ENCODE measurements at regions not wholly inside any gene's neighbourhood (a gene's known extent, or its start where the extent isn't known, plus 50 kb on each side); places are given as distances from the start of the nearest gene placed in this dataset.
"Not testable (repeated sequence)": the region's sequence is repeated elsewhere in the genome, so short reads cannot be mapped to it uniquely, and the experiment has no call there.

- no peaks in the 10 kb centered on the region for H3K27me3 ChIP-seq (replicated peaks)
- H3K27ac ChIP-seq, result no peak overlapping the region
- no peak for DNase-seq
- in situ Hi-C loops (cut with HindIII; ENCODE audit: low pct_ligation_motif_present, low sequenced_read_pairs), result no loop called here
- H3K4me3 ChIP-seq (ENCODE audit: low read depth, low read length), result no peak overlapping the region
- no peaks in the 10 kb centered on the region for H3K36me3 ChIP-seq (replicated peaks)
- no peak for TF ChIP-seq CTCF (IDR thresholded peaks at IDR 0.05; ENCODE audit: low read depth, low read length, missing control alignments)
These were observed 270.4 kb downstream of the MED10 start for GRCh38 chr5:6107675-6108539.

DNA sequence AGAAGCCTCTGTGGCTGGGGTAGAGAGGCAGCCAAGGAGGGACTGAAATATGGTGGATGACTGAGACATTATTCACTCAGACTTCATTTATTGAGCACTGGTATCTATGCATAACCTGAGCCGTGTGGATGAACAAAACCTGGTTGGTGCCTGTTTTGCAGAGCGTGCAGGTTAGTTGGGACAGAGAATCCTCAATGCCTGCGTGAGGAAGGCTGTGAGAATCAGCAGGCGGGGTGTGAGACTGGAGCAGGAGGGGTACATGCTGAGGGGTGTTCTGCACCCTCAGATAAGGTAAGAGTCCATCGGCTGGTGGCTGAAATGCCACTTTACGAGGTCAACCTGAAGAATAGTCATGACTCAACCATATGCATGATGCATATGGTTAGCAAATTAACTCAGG, 271.6 kb downstream of the MED10 start:
- Histone ChIP-seq H3K4me3 (ENCODE audit: low read depth, low read length) (no peak overlapping the region), H3K27me3 (replicated peaks) (no peaks in the 10 kb centered on the region), H3K27ac (no peak overlapping the region), H3K36me3 (replicated peaks) (no peaks in the 10 kb centered on the region)
- TF ChIP-seq CTCF (IDR thresholded peaks at IDR 0.05; ENCODE audit: low read depth, low read length, missing control alignments), result no peak
- no peak for DNase-seq
- in situ Hi-C loops (cut with HindIII; ENCODE audit: low pct_ligation_motif_present, low sequenced_read_pairs), result no loop called here

GRCh38 chr5:6105320-6105719, 273.0 kb downstream of the MED10 start:
- TF ChIP-seq CTCF (IDR thresholded peaks at IDR 0.05; ENCODE audit: low read depth, low read length, missing control alignments), result no peak
- no peak for DNase-seq
- no peak overlapping the region for H3K27ac ChIP-seq
- no peak overlapping the region for H3K4me3 ChIP-seq (ENCODE audit: low read depth, low read length)
- H3K27me3 ChIP-seq (replicated peaks), result no peaks in the 10 kb centered on the region
- in situ Hi-C loops (cut with HindIII; ENCODE audit: low pct_ligation_motif_present, low sequenced_read_pairs), result no loop called here
- no peaks in the 10 kb centered on the region for H3K36me3 ChIP-seq (replicated peaks)

GRCh38 chr5:6096101-6096500, 282.2 kb downstream of the MED10 start:
- no peak for TF ChIP-seq CTCF (IDR thresholded peaks at IDR 0.05; ENCODE audit: low read depth, low read length, missing control alignments)
- no peaks in the 10 kb centered on the region for H3K36me3 ChIP-seq (replicated peaks)
- in situ Hi-C loops (cut with HindIII; ENCODE audit: low pct_ligation_motif_present, low sequenced_read_pairs), result no loop called here
- H3K27me3 ChIP-seq (replicated peaks), result no peaks in the 10 kb centered on the region
- H3K27ac ChIP-seq, result no peak overlapping the region
- H3K4me3 ChIP-seq (ENCODE audit: low read depth, low read length), result no peak overlapping the region
- no peak for DNase-seq

GRCh38 chr5:6094180-6094579, 284.2 kb downstream of the MED10 start:
- in situ Hi-C loops (cut with HindIII; ENCODE audit: low pct_ligation_motif_present, low sequenced_read_pairs); H3K27ac ChIP-seq; H3K27me3 ChIP-seq (replicated peaks); H3K4me3 ChIP-seq (ENCODE audit: low read depth, low read length); DNase-seq; H3K36me3 ChIP-seq (replicated peaks): not testable (repeated sequence)

DNA sequence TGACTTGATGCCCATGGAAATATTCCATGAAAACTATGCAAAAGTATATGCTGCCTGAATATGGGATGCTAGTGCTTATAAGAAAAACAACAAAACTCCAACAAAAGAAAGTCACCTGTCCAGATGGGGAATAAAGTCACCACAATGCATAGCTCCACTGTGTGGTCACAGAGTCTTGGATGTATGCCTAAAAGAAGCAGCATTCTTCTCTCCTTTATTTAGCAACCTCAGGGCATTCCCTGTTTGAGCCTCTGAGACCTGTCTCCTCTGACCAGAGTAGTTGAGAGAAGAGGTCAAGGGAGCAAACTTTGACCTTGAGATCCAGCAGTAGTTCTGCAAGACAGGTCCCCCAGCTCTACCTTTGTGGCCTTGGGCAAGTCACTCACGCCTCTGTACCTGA, 287.5 kb downstream of the MED10 start:
- DNase-seq, result no peak
- Histone ChIP-seq H3K27me3 (replicated peaks) (no peaks in the 10 kb centered on the region), H3K4me3 (ENCODE audit: low read depth, low read length) (no peak overlapping the region), H3K27ac (no peak overlapping the region), H3K36me3 (replicated peaks) (no peaks in the 10 kb centered on the region)
- TF ChIP-seq CTCF (IDR thresholded peaks at IDR 0.05; ENCODE audit: low read depth, low read length, missing control alignments), result no peak
- in situ Hi-C loops (cut with HindIII; ENCODE audit: low pct_ligation_motif_present, low sequenced_read_pairs), result no loop called here
